Left lobe of liver (tissue), 2 donors: ENCODE measurements at regions not wholly inside any gene's neighbourhood (a gene's known extent, or its start where the extent isn't known, plus 50 kb on each side); places are given as distances from the start of the nearest gene placed in this dataset.

Experiments used
- ATAC-seq: fragments of 200-7000 bp; cut with Tn5 transposase; one replicate; pipeline ENCODE4 v1.9.1; 2020; ENCODE audit warnings: mild to moderate bottlenecking, moderate library complexity
- DNase-seq: peaks from one replicate; pipeline ENCODE4 v3.0.0-alpha.2; 2020; ENCODE audit warnings: low spot score
- donor health status: DM: no; HTN: no; CAD: no; lungs with moderate emphysema.
- donor health status: DM: no; HTN: yes; CAD: no.

DNA sequence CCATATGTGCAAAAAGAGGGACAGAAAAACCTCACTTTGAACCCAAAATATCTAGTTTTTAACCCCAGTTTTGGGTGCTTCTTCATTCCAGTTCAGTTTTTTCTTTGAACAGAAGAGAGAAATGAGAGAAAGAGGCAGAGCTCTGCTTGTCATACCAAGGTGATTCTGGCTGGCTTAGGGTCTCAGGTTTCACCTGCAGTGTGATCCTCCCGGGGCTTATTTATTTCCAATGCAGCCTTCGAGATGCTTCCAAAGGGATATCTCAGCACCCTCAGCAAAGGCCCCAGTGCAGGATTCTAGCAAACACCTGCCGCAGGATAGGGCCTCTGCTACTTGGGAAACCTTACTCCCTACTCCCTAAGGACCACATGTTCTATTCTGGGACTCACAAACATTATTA lies 131.3 kb downstream of the WDR11 start:
- no peak for DNase-seq

GRCh38 chr10:120983721-120984120 lies 132.6 kb downstream of the WDR11 start:
- DNase-seq = no peak
- ATAC-seq = no peak

More for the DNA sequence above, 131.3 kb downstream of the WDR11 start:
- ATAC-seq = no peak

DNA sequence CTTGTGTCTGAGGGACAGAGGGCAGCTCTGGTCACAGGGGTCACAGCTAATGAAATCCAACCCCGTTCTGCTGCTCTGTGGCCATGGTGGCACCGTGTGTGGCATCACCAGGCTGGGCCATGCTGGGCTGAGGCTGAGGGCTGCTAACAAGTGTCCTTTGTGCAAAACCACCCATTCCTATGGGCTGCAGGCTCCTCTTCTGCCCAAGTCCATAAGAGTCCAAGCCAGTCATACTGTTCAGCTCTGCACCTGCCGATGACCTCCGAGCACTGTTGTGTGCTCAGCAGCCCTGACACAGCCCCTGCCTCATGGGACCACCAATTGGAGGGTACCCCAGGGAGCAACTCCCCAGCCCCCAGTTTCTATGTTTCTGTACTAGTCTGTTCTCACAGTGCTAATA lies 133.1 kb downstream of the WDR11 start:
- ATAC-seq = no peak
- no peak for DNase-seq

DNA sequence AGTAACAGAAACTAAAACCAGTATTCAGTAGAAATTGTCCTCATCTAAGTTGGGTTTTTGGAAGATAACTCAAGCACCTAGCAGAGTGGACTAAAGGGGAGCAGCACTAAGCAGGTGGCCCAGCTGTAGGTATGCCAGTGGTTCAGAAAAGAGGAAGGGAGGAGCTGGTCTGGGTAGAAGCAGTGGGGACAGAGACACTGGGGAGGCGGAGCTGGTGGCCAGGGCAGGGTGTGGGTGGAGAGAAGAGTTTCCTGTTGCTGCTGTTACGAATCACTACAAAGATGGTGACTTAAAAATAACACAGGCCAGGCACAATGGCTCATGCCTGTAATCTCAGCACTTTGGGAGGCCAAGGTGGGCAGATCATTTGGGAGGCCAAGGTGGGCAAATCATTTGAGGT lies 136.2 kb downstream of the WDR11 start:
- ATAC-seq = no peak

GRCh38 chr10:120988751-120989150 lies 137.6 kb downstream of the WDR11 start:
- ATAC-seq (no peak), DNase-seq (no peak)

More for the DNA sequence above, 136.2 kb downstream of the WDR11 start:
- DNase-seq = no peak

DNA sequence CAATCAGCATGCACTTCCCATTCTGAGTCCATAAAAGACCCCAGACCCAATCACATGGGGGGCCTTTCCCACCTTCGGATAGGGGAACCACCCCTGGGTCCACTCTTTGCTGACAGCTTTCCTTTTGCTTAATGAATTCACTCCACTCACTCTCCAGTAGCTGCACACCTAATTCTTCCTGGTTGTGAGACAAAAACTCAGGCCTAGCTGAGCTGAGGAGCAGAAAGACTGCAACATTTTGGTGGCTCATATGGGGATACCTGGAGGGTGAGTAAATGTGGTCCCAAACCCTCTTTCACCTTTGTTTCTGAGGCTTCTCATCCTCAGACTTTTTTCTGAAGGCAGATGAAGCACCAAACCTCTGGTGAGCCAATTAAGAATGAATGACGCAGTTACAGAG lies 138.1 kb downstream of the WDR11 start:
- ATAC-seq (no peak), DNase-seq (no peak)

DNA sequence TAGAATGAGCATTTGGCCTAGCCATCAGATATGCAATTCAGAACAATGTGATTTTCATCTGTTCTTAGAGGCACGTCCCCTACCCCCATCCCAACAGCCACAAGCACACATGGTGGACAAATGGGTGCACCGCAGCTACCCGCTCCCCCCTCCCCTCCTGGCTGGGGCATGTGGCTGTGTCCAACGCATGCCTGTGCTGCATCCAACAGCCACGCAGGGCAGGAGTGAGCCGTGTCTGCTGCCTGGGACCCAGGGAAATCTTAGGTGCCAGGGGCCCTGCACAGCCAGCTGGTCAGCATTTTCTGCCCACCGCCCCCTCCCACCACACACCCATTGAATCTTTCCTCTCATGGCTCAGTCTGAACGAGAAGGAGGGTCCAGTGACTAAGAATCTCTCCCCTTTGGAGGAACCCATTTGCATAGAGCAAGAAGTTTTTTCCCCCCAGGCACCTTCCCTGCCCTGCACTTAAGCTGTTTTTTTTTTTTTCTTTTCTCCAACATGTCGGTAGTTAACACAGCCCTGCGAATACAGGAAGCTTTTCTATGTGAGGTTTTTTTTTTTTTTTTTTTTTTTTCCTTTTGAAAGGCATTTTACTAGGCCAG lies 138.9 kb downstream of the WDR11 start:
- DNase-seq (no peak), ATAC-seq (no peak)

GRCh38 chr10:120990831-120991230 lies 139.7 kb downstream of the WDR11 start:
- no peak for ATAC-seq
- no peak for DNase-seq

- no peak for ATAC-seq
- no peak for DNase-seq
These were observed 141.9 kb downstream of the WDR11 start for GRCh38 chr10:120993089-120993488.

- DNase-seq (no peak), ATAC-seq (no peak)
These were observed 144.6 kb downstream of the WDR11 start for GRCh38 chr10:120995768-120996167.

GRCh38 chr10:120996456-120997034 lies 145.4 kb downstream of the WDR11 start:
- ATAC-seq (no peak), DNase-seq (no peak)

DNA sequence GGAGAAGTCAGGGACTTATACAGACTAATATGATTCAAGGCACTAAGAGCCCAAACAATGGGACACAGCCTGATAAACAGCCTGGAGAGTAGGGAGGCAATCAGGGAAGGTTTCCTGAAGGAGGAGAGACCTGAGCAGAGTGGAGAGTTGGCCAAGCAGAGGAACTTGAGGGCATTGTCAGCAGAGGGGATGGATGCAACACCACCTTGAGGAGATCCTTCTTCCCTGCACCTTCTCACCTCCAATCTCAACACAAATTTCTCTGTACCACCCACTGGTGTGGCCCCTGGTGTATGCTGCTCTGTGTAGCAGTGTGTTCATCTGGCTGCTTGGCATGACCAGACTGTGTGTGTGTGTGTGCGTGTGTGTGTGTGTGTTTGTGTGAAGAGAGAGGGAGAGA lies 146.2 kb downstream of the WDR11 start:
- no peak for ATAC-seq

DNA sequence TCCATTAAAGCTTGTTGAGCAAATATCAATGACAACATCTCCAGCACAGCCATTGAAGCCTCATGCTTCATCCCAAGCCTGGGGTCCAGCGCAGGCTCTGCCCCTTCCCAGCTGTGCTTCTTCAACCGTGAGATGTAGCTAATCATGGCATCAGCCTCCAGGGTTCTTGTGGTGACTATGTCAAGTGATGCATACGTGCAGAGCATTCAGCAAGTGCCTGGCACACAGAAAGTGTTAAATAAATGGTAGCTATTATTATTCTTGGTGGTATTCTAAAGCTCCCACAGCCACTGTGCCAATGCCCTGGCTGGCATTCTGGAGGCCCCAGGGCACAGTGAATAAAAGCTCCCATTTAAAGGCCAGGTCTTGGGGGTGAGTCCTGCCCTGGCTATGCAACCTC lies 146.6 kb downstream of the WDR11 start:
- ATAC-seq (no peak), DNase-seq (no peak)

More for the DNA sequence above, 146.2 kb downstream of the WDR11 start:
- no peak for DNase-seq

- DNase-seq (no peak), ATAC-seq (no peak)
These were observed 147.1 kb downstream of the WDR11 start for GRCh38 chr10:120998251-120998650.

DNA sequence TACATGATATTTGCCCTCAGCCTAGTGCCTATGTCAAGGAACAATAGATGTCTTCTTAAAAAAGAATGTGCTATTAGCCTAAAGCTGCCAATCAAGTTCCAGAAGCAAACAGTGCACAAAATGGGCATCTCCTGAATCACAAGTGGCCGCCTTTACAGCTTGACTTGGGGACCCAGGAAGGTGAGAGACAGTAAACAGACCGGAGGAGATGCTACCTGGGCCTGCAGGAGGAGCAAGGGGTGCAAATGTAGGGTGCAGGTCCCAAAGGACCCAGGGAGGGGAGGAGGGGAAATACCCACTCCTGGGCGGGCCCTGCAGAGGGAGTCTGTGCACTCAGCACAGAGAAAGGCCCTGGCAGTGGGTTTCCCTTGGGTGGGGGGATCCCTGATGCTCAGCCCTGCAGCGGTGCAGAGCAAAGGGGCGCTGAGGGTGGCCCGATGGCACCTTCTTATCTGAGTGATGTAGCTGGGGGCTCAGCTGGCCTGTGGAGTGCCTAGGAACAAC lies 147.7 kb downstream of the WDR11 start:
- ATAC-seq (no peak), DNase-seq (no peak)

GRCh38 chr10:120999868-121000267 lies 148.7 kb downstream of the WDR11 start:
- ATAC-seq = no peak

DNA sequence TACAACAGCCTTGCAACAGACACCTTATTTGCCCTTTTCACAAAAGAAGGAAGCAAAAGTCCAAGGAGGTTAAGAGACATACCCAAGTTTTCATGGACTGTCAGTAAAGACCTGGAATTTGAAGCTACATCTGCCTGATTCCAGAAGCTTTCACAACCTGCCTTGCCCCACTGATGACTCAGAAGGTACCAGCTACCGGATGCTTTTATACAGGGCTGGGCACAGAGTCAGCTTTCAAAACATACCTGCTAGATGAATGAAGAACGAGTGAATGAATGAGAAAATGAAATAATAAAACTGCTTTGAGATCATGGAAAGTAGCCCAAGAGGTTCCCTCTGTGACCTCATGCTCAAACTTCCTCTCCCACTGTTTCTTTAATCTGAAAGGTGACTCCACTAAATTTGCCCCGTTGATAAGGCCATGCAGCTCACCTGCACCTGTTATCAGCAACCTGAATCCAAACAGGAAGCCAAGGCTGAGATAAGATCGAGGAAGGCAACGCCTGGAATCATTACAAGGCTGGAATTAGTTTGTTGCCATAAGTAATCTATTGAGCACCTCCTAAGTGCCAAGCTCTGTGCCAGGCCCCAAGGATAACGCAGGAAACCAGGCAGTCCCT lies 151.5 kb downstream of the WDR11 start:
- ATAC-seq (no peak), DNase-seq (no peak)

More at GRCh38 chr10:120999868-121000267, 148.7 kb downstream of the WDR11 start:
- DNase-seq = no peak

GRCh38 chr10:121005948-121006587 lies 154.9 kb downstream of the WDR11 start:
- ATAC-seq = no peak
- no peak for DNase-seq

GRCh38 chr10:121007264-121007663 lies 156.1 kb downstream of the WDR11 start:
- ATAC-seq (no peak), DNase-seq (no peak)

DNA sequence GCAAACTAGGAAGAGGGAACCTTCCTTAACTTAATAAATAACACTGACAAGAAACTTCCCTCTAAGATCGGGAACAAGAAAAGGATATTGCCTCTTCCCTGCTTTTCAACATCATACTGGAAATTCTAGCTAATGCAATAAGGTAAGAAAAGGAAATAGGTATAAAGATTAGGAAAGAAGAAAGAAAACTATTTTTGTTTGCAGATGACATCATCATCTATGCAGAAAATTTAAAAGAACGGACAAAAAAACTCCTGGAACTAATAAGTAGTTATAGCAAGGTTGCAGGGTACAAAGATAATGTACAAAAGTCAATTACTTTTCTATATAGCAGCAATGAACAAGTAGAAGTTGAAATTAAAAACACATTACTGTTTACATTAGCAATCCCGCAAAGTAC lies 164.8 kb downstream of the WDR11 start:
- ATAC-seq = no peak

GRCh38 chr10:121024905-121025584 lies 173.9 kb downstream of the WDR11 start:
- ATAC-seq (no peak), DNase-seq (no peak)

More for the DNA sequence above, 164.8 kb downstream of the WDR11 start:
- DNase-seq = no peak
